K562 (cell line): ENCODE measurements at regions not wholly inside any gene's neighbourhood (a gene's known extent, or its start where the extent isn't known, plus 50 kb on each side); places are given as distances from the start of the nearest gene placed in this dataset.
A peak's percentile ranks its signal among the peaks of the same experiment; 100 is the strongest.

Experiments
- ATAC-seq: fragments of 200-7000 bp; cut with Tn5 transposase; 3 replicates; pipeline ENCODE4 v1.9.1; 2020; ENCODE audit warnings: moderate library complexity
- BruUV-seq: library from RNA; stranded (reverse); fragments of 400-500 nt; replicated peaks from 2 replicates; lab custom pipeline; 2021; lab: Mats Ljungman, UMichigan
- CTCF ChIA-PET: fragments of 300-600 bp; formaldehyde crosslinking; extraction: SDS; loops from one replicate; lab custom pipeline; 2021; ENCODE audit warnings: low intra/inter-chr PET ratio; lab: Yijun Ruan, JAX
- POLR2A ChIA-PET: fragments of 300-600, 350-650 bp; sonication (Branson Sonifier 250); formaldehyde crosslinking; extraction: SDS; loops from one replicate; lab custom pipeline; 2021; ENCODE audit warnings: antibody characterized with exemption, inconsistent platforms; lab: Yijun Ruan, JAX
- DNase-seq, 4 experiments: peaks; one replicate each; pipeline versions ENCODE4 v3.0.0 to v3.0.0-alpha.2; 2011 to 2018; ENCODE audit warnings: low spot score in 3 of 4, mixed read lengths in 3 of 4; ENCODE audit errors: extremely low read depth in 1 of 4
- FAIRE-seq: peaks from 2 replicates; lab custom pipeline; 2011; peaks lifted over from hg19 to GRCh38; lab: Jason Lieb, UNC
- H2AFZ ChIP-seq: 2 replicates; pipeline ENCODE4 v1.6.0; 2011; ENCODE audit warnings: low read depth, low read length, control low read depth, inconsistent platforms
- H3K27ac ChIP-seq: fragments of 200-600 bp; 3 replicates; pipeline ENCODE4 v1.8.0; 2011; ENCODE audit warnings: low read depth, mild to moderate bottlenecking, control low read depth, inconsistent platforms, low read length, moderate library complexity, mixed read lengths; ENCODE audit errors: extremely low read depth
- H3K27me3 ChIP-seq, 2 experiments: fragments of 300-600 bp in 1 of 2; 2 replicates in 1 of 2; 3 replicates in 1 of 2; pipeline versions ENCODE4 v1.6.0 to v1.8.0; 2011; ENCODE audit warnings: inconsistent platforms in 2 of 2, low read length in 2 of 2, mild to moderate bottlenecking in 1 of 2, mixed read lengths in 1 of 2, moderate library complexity in 1 of 2; ENCODE audit not compliant: control insufficient read depth in 2 of 2, insufficient read depth in 2 of 2
- H3K36me3 ChIP-seq: fragments of 300-600 bp; 3 replicates; pipeline ENCODE4 v1.8.0; 2011; ENCODE audit warnings: mild to moderate bottlenecking, low read length, inconsistent platforms; ENCODE audit not compliant: control insufficient read depth, insufficient read depth
- H3K4me1 ChIP-seq, 2 experiments: fragments of 200-600 bp in 1 of 2; replicated peaks in 1 of 2; 2 replicates in 1 of 2; 3 replicates in 1 of 2; pipeline versions ENCODE4 v1.5.1 to v1.8.0; 2011; ENCODE audit warnings: inconsistent platforms in 2 of 2, low read length in 2 of 2, mild to moderate bottlenecking in 1 of 2, mixed read lengths in 1 of 2, moderate library complexity in 1 of 2; ENCODE audit not compliant: control insufficient read depth in 2 of 2, insufficient read depth in 2 of 2
- H3K4me2 ChIP-seq: 2 replicates; pipeline ENCODE4 v1.6.1; 2011; ENCODE audit warnings: low read length, control low read depth, inconsistent platforms, mixed read lengths; ENCODE audit not compliant: insufficient read depth
- H3K4me3 ChIP-seq: fragments of 200-600 bp; sonication (generic), shearing (Covaris generic); 2 replicates; pipeline ENCODE4 v1.5.1; 2016; ENCODE audit warnings: control low read depth, inconsistent platforms
- H3K79me2 ChIP-seq: fragments of 200-600 bp; 3 replicates; pipeline ENCODE4 v1.8.0; 2011; ENCODE audit warnings: low read length, inconsistent platforms; ENCODE audit not compliant: control insufficient read depth, insufficient read depth
- H3K9ac ChIP-seq, 2 experiments: 2 replicates each; pipeline versions ENCODE4 v1.6.0 to v1.6.1; 2011; ENCODE audit warnings: low read depth in 2 of 2, low read length in 2 of 2, control low read depth in 1 of 2, inconsistent platforms in 1 of 2, mild to moderate bottlenecking in 1 of 2, mixed read lengths in 1 of 2; ENCODE audit not compliant: insufficient read depth in 1 of 2
- H3K9me1 ChIP-seq: one replicate; pipeline ENCODE4 v1.6.0; 2011; ENCODE audit warnings: inconsistent platforms, mild to moderate bottlenecking, low read length, moderate library complexity; ENCODE audit not compliant: control insufficient read depth, insufficient read depth
- H3K9me3 ChIP-seq: replicated peaks from 2 replicates; pipeline ENCODE4 v1.5.1; 2011; ENCODE audit warnings: low read depth, low read length, inconsistent platforms; ENCODE audit not compliant: control insufficient read depth, insufficient read depth
- H4K20me1 ChIP-seq: replicated peaks from 2 replicates; pipeline ENCODE4 v1.6.1; 2011; ENCODE audit warnings: low read length, inconsistent platforms, mixed read lengths; ENCODE audit not compliant: control insufficient read depth, insufficient read depth
- E2F3 ChIP-seq: fragments of 250-450 bp; sonication (Bioruptor Pico); IDR thresholded peaks from 2 replicates; pipeline ENCODE4 v1.4.0; 2020; ENCODE audit warnings: mild to moderate bottlenecking
- GATA2 ChIP-seq: sonication (generic); formaldehyde crosslinking; IDR thresholded peaks from 2 replicates; pipeline ENCODE4 v1.4.0; 2020; ENCODE audit warnings: mild to moderate bottlenecking, missing genetic modification reagents
- IFI16 ChIP-seq: fragments of 250-450 bp; sonication (Bioruptor Pico); IDR thresholded peaks from 2 replicates; pipeline ENCODE4 v2.1.2; 2022; ENCODE audit warnings: mild to moderate bottlenecking, inconsistent platforms
- MTA2 ChIP-seq: fragments of 450-650 bp; IDR thresholded peaks from 2 replicates; pipeline ENCODE4 v1.6.1; 2016; ENCODE audit warnings: low read depth
- NONO ChIP-seq, 2 experiments: fragments of 200-400 bp in 1 of 2; fragments of 450-650 bp in 1 of 2; formaldehyde crosslinking in 1 of 2; IDR thresholded peaks; 2 replicates each; pipeline ENCODE4 v1.6.1; 2017; ENCODE audit warnings: low read depth in 2 of 2, mild to moderate bottlenecking in 2 of 2, moderate library complexity in 2 of 2, low read length in 1 of 2
- TRIM24 ChIP-seq, 2 experiments: fragments of 450-650 bp; IDR thresholded peaks; 2 replicates each; pipeline ENCODE4 v1.6.1; 2016
- U2AF2 ChIP-seq: fragments of 200-400 bp; formaldehyde crosslinking; optimal IDR thresholded peaks from 2 replicates; pipeline ENCODE3; 2017; ENCODE audit warnings: low read depth, mild to moderate bottlenecking, low read length
- USF2 ChIP-seq: sonication (generic); formaldehyde crosslinking; IDR thresholded peaks from 2 replicates; pipeline ENCODE4 v1.5.0; 2020; ENCODE audit warnings: missing genetic modification reagents
- YY1 ChIP-seq, 3 experiments: IDR thresholded peaks; 2 replicates each; pipeline ENCODE4 v1.6.1; 2011; ENCODE audit warnings: low read length in 2 of 3, mild to moderate bottlenecking in 2 of 3, moderate library complexity in 2 of 3, borderline replicate concordance in 1 of 3, control low read depth in 1 of 3, low read depth in 1 of 3; ENCODE audit not compliant: insufficient read depth in 3 of 3, insufficient replicate concordance in 2 of 3, control insufficient read depth in 1 of 3, insufficient read length in 1 of 3; ENCODE audit errors: extremely low read depth in 1 of 3
- ZBTB8A ChIP-seq: fragments of 450-650 bp; IDR thresholded peaks from 2 replicates; pipeline ENCODE4 v1.6.1; 2018; ENCODE audit warnings: mild to moderate bottlenecking, moderate library complexity; ENCODE audit not compliant: partially characterized antibody
- ZC3H8 ChIP-seq: fragments of 450-650 bp; IDR thresholded peaks from 2 replicates; pipeline ENCODE4 v1.6.1; 2017
- ZNF239 ChIP-seq: fragments of 250-450 bp; sonication (Bioruptor Pico); IDR thresholded peaks from 2 replicates; pipeline ENCODE4 v1.4.0; 2020; ENCODE audit warnings: mild to moderate bottlenecking
- ZNF512 ChIP-seq: IDR thresholded peaks from 2 replicates; pipeline ENCODE4 v1.6.1; 2016; ENCODE audit warnings: missing genetic modification characterization, missing compliant biosample characterization
- WGBS: fragments of 100-300 bp; shearing (Covaris generic); methylation state at CpG from one replicate; pipeline ENCODE4 v1.1.6; 2016; ENCODE audit warnings: low coverage, mixed read lengths; ENCODE audit not compliant: insufficient coverage; ENCODE audit errors: missing lambda C conversion rate; 5-methylcytosine and 5-hydroxymethylcytosine counted together
- in situ Hi-C: fragments of 300-500 bp; cut with MboI; formaldehyde crosslinking; loops from 4 replicates; pipeline ENCODE4 v1.15.0; 2018; ENCODE audit warnings: inconsistent platforms, mixed read lengths
- intact Hi-C: fragments of 100-400 bp; cut with micrococcal nuclease; formaldehyde crosslinking; loops from 2 replicates; pipeline ENCODE4 v1.14.2; 2022
- TF ChIP-seq, protein P1 (sequence below): sonication (generic); formaldehyde crosslinking; IDR thresholded peaks from 2 replicates; pipeline ENCODE4 v1.8.0; 2023; ENCODE audit warnings: mild to moderate bottlenecking, missing genetic modification reagents

DNA sequence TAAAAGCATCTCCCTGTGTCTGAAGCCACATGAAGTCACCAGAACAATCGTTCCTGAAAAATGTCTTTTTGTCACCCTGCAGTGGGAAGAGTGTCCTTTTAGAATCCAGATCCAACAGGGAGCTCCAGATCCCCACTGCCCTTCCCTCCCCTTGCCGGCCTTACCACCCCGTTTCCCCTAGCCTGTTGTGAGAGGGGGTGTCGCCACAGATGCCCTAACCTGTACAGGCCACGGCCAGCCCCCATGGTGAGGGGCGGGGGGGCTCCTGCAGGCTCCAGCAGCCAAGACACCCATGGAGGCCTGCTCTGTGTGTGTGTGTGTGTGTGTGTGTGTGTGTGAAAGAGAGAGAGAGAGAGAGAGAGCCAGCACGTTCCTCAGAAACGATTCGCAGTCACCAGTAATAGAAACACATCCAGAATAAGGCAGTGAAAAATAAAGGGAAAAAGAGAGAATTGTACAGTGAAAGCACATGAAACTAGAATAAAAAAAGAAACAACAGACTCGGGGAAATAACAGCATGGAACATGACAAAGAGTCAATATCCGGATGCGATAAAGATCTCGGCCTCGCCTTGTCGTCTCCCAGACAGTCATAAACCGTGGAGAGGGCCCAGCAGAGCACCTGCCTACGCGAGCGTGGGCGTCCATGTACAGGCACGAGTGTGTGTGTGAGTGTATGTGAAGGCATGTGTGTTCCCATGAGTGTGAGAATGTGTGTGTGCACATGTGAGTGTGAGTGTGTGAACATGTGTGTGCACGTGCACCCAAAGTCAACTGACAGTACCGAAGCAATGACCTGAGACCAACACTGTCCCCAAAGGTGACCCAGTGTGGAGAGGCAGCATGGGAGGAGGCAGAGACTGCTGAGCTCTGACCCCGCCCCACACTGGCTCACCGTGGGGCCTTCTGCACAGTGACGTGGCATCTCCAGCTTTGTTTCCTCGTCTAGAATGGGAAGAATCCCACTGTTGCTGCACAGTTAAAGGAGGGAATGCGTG, 303.8 kb downstream of the NPHP4 start:
- peak; percentile 71 for ATAC-seq
- no TSS peak for BruUV-seq
- in situ Hi-C loops = no loop called here
- TF ChIP-seq ZBTB8A (no peak), E2F3 (CRISPR knock-in tag) (no peak), ZNF239 (CRISPR knock-in tag) (no peak), NONO (IDR thresholded peaks at IDR 0.05; ENCODE audit: low read depth in 2 of 2, low read length in 1 of 2) (no peak), U2AF2 (no peak), IFI16 (CRISPR knock-in tag) (no peak), GATA2 (0 out of 2 replicates have a peak, but pooled peaks have one; percentile 16), ZC3H8 (no peak), TRIM24 (IDR thresholded peaks at IDR 0.05) (no peak), YY1 (IDR thresholded peaks at IDR 0.05; ENCODE audit: borderline replicate concordance in 1 of 3, control insufficient read depth in 1 of 3, extremely low read depth in 1 of 3, insufficient read depth in 3 of 3, insufficient read length in 1 of 3, insufficient replicate concordance in 2 of 3, low read depth in 1 of 3, low read length in 2 of 3) (no peak), USF2 (no peak), ZNF512 (tag) (peak; percentile 37; the same call in 1 of the 2 replicates), MTA2 (no peak)
- TF ChIP-seq, protein P1, sequence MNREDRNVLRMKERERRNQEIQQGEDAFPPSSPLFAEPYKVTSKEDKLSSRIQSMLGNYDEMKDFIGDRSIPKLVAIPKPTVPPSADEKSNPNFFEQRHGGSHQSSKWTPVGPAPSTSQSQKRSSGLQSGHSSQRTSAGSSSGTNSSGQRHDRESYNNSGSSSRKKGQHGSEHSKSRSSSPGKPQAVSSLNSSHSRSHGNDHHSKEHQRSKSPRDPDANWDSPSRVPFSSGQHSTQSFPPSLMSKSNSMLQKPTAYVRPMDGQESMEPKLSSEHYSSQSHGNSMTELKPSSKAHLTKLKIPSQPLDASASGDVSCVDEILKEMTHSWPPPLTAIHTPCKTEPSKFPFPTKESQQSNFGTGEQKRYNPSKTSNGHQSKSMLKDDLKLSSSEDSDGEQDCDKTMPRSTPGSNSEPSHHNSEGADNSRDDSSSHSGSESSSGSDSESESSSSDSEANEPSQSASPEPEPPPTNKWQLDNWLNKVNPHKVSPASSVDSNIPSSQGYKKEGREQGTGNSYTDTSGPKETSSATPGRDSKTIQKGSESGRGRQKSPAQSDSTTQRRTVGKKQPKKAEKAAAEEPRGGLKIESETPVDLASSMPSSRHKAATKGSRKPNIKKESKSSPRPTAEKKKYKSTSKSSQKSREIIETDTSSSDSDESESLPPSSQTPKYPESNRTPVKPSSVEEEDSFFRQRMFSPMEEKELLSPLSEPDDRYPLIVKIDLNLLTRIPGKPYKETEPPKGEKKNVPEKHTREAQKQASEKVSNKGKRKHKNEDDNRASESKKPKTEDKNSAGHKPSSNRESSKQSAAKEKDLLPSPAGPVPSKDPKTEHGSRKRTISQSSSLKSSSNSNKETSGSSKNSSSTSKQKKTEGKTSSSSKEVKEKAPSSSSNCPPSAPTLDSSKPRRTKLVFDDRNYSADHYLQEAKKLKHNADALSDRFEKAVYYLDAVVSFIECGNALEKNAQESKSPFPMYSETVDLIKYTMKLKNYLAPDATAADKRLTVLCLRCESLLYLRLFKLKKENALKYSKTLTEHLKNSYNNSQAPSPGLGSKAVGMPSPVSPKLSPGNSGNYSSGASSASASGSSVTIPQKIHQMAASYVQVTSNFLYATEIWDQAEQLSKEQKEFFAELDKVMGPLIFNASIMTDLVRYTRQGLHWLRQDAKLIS (CRISPR knock-in tag) = no peak

More for the DNA sequence above, 303.8 kb downstream of the NPHP4 start:
- Histone ChIP-seq H3K79me2 (no peaks in the 10 kb centered on the region), H3K4me3 (no peak overlapping the region), H3K9ac (no peak overlapping the region), H3K9me1 (no peaks in the 10 kb centered on the region), H3K36me3 (no peaks in the 10 kb centered on the region), H3K9me3 (no peaks in the 10 kb centered on the region), H3K27ac (no peak overlapping the region), H4K20me1 (no peaks in the 10 kb centered on the region; the same call in 1 of the 2 replicates), H3K27me3 (peaks cover 0 to 34% of the 10 kb centered on the region in 2 experiments; a peak in 3 of 5 replicates), H3K4me1 (peaks cover 0 to 6% of the 10 kb centered on the region in 2 experiments; a peak in 1 of 5 replicates), H2AFZ (peak overlapping the region; percentile 67), H3K4me2 (peak overlapping the region; percentile 35; the same call in 1 of the 2 replicates)
- DNase-seq (peak in 2 of 4 experiments; percentile 20 to 23), FAIRE-seq (no peak)
- intact Hi-C loops = no loop called here
- CTCF ChIA-PET = no interaction called here
- POLR2A ChIA-PET = interaction anchor here (0.7 kb wide), 1 partner anchor 22 kb away, joined by 3 read pairs; no protein-coding TSS in a partner anchor
- WGBS = 3% methylated on average over 28 of the region's 28 CpGs
